ENCODE measurements at regions not wholly inside any gene's neighbourhood (a gene's known extent, or its start where the extent isn't known, plus 50 kb on each side); places are given as distances from the start of the nearest gene placed in this dataset.

DNA sequence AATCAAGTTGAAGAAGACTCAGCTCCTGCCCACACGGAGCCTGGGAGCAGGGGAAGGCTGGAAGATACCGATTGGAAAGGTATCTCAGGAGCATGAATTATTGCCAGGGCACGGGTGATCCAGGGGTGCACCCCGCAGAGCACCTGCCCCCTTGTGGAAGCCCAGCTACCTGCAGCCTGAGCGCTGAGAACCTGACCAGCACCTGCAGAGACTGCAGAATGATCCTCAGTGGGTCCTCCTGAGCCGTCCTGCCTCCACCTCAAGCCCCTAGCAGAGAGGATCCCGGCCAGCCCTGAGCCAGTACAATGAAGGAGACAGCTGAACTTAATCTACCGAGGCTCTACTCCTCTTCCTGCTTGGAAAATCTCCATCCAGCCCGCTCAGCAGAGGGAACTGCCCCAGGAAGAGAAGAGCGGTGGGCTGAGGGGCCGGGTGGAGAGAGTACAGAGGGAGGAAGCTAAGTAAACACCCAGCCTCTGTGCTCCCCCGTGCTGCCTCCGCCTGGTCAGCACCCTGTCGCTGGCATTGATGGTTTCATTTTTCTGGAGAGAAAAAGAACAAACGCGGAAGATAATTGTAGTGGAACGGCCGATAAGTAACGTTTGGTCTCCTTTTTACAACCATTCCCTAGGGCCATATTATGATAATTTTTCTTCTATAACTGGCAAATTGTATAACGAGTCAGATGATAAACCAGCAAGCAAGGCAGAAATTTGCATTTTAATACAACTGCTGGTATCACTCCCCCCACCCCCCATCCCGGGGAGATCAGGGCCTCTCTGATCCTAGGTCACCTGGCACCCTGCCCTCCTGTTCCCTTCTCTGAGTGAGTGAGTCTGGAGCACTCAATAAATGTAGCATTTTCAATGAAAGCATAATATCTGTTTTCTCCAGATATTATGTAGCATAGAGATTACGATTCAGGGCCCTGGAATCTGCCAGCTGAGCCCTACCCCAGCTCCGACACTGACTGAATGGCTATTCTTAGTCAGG, 204.5 kb upstream of the RPL38 start:
- WGBS, 10 experiments, result 0 to 83% (median 36%) methylated on average over 1 to 11 of the region's 23 CpGs
- ATAC-seq (replicated peaks in 6 of 8), result peak; percentile 76 to 92 (median 88)
- H3K4me1 ChIP-seq (replicated peaks in 1 of 2), result peaks cover 21 to 23% of the 10 kb centered on the region in 2 donors
- no peak overlapping the region for H3K4me3 ChIP-seq
- in situ Hi-C loops (cut with MboI; ENCODE audit: low pct_unique_long_range_greater_than_20kb in 2 of 9, low sequenced_read_pairs in 9 of 9, unreplicated experiment in 9 of 9), result loop anchor here in 1 of 9 experiments (25.0 kb wide), 1 partner anchor 562 kb away; no protein-coding TSS in a partner anchor
- peak overlapping the region in 1 of 2 donors; percentile 20 for H3K27ac ChIP-seq

DNA sequence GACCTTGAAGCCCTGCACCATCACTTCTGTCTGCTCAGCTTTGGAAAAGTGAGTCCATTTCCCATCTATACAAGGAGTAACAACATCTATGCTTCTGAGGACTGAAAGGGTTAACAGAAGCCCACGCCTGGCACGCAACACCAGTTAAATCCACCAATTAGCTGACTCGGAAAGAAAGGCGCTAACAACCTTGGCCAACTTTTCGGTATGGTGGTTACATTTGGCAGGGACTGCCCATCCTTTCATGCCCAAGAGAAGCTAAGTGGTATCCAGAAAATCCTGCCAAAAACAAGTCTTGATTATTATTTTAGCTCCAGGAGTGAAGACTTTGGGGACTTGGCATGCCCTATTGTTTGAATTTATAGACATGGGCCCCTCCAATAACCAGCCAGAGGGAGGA, 202.3 kb upstream of the RPL38 start:
- WGBS, 10 experiments, result 0 to 90% (median 65%) methylated on average over 1 to 3 of the region's 5 CpGs; no CpG with 5 or more reads in 4 of the 10 experiments
- no peak for ATAC-seq (replicated peaks in 6 of 8)
- in situ Hi-C loops (cut with MboI; ENCODE audit: low pct_unique_long_range_greater_than_20kb in 2 of 9, low sequenced_read_pairs in 9 of 9, unreplicated experiment in 9 of 9), result no loop called here
- peaks cover 27% of the 10 kb centered on the region in 2 donors for H3K4me1 ChIP-seq (replicated peaks in 1 of 2)
- no peak overlapping the region for H3K27ac ChIP-seq
- H3K4me3 ChIP-seq, result no peak overlapping the region

DNA sequence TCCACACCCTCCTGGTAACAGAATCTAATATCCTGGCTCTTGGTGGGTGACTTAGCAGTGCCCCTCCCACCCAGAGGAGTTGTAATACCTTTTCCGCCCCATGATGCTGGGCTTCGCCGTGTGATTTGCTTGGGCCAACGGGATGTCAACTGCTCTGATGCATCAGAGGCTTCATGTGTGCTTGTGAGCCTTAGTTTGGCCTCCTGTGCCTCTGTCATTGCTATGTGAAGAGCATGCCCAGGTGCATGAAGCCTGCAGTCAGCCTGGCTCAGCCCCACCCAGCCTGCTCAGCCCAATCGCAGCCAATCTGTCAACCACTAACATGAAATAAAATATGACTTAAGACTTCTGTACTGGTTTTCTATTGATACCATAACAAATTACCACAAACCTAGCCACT, 201.2 kb upstream of the RPL38 start:
- WGBS, 10 experiments, result 35 to 100% (median 85%) methylated on average over 1 to 5 of the region's 5 CpGs; no CpG with 5 or more reads in 6 of the 10 experiments
- in situ Hi-C loops (cut with MboI; ENCODE audit: low pct_unique_long_range_greater_than_20kb in 2 of 9, low sequenced_read_pairs in 9 of 9, unreplicated experiment in 9 of 9), result no loop called here
- no peak overlapping the region for H3K4me3 ChIP-seq
- ATAC-seq (replicated peaks in 6 of 8), result no peak
- H3K27ac ChIP-seq, result no peak overlapping the region
- H3K4me1 ChIP-seq (replicated peaks in 1 of 2), result peaks cover 27% of the 10 kb centered on the region in 2 donors

DNA sequence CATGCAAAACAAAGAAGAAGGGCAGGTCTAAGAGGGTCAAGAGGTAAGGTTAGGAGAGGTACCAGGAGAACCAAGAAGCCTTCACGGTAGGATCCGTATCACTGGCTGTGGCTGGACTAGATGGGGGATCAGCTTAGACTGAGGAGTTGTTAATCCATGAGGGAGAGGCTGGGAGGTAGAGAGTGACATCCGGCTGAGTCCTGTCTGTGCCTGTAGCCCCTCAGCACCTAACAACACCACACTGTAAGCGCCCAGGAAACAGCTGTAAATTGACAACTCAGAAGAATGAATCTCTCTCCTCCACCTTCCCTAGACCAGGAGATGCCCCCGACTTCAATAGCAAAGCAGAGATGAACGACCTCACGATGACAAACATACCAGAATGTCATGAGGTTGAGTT, 199.4 kb upstream of the RPL38 start:
- peaks cover 25 to 29% of the 10 kb centered on the region in 2 donors for H3K4me1 ChIP-seq (replicated peaks in 1 of 2)
- 26 to 92% (median 50%) methylated on average over 1 to 7 of the region's 7 CpGs; no CpG with 5 or more reads in 4 of the 10 experiments for WGBS, 10 experiments
- peak overlapping the region in 1 of 2 donors; percentile 23 for H3K27ac ChIP-seq
- H3K4me3 ChIP-seq, result no peak overlapping the region
- peak in 5 of 8 experiments; percentile 49 to 77 (median 67) for ATAC-seq (replicated peaks in 6 of 8)
- in situ Hi-C loops (cut with MboI; ENCODE audit: low pct_unique_long_range_greater_than_20kb in 2 of 9, low sequenced_read_pairs in 9 of 9, unreplicated experiment in 9 of 9), result no loop called here

DNA sequence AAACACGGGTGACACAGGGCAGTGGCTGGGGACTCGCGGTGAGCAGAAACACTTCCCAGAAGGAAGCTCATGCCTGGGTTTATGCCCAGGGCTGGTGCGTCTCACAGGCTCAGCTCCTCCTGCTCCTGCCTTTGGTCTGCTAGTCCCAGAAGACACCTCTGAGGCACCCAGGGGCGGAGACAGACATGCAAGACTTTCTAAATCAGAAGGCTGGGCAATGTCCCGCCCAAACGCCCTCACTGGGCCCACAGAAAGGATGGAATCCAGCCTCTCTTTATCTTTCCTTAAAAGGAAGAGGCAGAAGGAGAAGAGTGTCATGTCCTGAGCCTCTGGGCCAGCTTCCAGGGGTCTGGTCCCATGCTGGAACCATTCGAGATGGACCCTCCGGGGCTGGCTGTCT, 197.7 kb upstream of the RPL38 start:
- peaks cover 26 to 29% of the 10 kb centered on the region in 2 donors for H3K4me1 ChIP-seq (replicated peaks in 1 of 2)
- ATAC-seq (replicated peaks in 6 of 8), result peak in 1 of 8 experiments; percentile 24
- no peak overlapping the region for H3K4me3 ChIP-seq
- no peak overlapping the region for H3K27ac ChIP-seq
- in situ Hi-C loops (cut with MboI; ENCODE audit: low pct_unique_long_range_greater_than_20kb in 2 of 9, low sequenced_read_pairs in 9 of 9, unreplicated experiment in 9 of 9), result no loop called here
- 20 to 92% (median 47%) methylated on average over 1 to 7 of the region's 9 CpGs; no CpG with 5 or more reads in 4 of the 10 experiments for WGBS, 10 experiments

DNA sequence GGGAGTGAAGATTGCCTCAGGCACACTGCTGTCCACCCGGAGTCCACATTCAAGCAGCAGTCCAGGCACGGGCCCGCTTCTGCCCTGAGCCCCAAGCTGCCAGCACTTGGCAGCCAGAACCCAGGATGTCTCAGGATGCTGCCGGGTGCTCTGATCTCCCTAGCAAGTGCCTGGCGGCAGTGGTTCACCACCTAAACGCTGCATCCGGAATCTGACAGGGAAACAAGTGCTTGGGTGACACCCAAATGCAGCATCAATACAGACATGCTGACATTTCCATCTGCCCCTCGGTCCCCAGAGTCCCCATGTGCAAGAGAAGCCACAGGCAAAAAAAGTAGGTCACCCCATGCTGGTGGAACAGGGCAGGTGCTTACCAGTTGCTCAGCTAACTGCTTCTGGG, 197.1 kb upstream of the RPL38 start:
- Histone ChIP-seq H3K27ac (no peak overlapping the region), H3K4me3 (no peak overlapping the region), H3K4me1 (replicated peaks in 1 of 2) (peaks cover 26 to 30% of the 10 kb centered on the region in 2 donors)
- in situ Hi-C loops (cut with MboI; ENCODE audit: low pct_unique_long_range_greater_than_20kb in 2 of 9, low sequenced_read_pairs in 9 of 9, unreplicated experiment in 9 of 9), result no loop called here
- ATAC-seq (replicated peaks in 6 of 8), result no peak
- 18 to 100% (median 65%) methylated on average over 1 to 5 of the region's 8 CpGs; no CpG with 5 or more reads in 5 of the 10 experiments for WGBS, 10 experiments

DNA sequence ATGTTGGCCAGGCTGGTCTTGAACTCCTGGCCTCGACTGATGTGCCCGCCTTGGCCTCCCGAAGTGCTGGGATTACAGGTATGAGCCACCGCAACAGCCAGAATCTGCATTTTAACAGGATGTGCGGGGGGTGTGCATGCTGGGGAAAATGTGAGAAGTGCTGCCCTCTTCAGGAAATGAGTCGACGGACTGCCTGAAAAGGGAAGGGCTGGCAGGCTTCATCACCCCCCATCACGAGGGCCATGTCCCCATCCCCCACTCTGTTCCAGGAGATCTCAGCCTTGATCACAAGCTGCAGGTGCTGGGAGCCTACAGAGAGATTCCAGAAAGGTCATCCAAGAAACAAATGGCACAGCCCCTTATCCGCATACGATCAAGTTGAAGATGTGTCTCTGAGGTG, 195.3 kb upstream of the RPL38 start:
- peaks cover 38 to 43% of the 10 kb centered on the region in 2 donors for H3K4me1 ChIP-seq (replicated peaks in 1 of 2)
- H3K4me3 ChIP-seq, result no peak overlapping the region
- ATAC-seq (replicated peaks in 6 of 8), result peak in 4 of 8 experiments; percentile 7 to 44 (median 8)
- 20 to 90% (median 48%) methylated on average over 1 to 4 of the region's 10 CpGs; no CpG with 5 or more reads in 6 of the 10 experiments for WGBS, 10 experiments
- in situ Hi-C loops (cut with MboI; ENCODE audit: low pct_unique_long_range_greater_than_20kb in 2 of 9, low sequenced_read_pairs in 9 of 9, unreplicated experiment in 9 of 9), result no loop called here
- no peak overlapping the region for H3K27ac ChIP-seq

DNA sequence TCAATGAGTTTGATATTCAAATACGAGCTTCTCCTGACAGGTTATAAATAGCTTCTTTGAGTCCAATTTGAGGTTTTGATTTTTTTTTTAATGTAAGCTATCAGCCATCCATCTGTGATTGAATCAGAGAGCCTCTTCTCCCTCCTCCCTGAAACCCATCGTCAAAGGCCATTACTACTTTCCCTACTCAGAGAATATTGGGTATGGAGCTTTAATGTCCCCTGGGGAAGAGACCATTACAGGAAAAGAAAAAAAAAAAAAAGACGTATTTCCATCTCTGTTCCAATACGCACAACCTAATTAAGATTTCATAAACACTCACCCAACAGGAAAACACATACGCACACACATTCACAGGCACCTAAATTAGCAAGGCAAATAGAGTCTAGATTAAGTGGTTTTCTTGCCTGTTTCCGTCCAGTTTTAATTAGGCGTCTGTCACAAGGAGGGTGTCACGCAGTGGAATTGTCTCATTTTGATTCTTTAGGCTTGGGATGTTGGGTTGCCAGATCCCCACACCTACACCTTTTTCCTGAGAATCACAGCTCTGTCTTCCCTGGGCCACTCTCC, 194.3 kb upstream of the RPL38 start:
- Histone ChIP-seq H3K4me3 (no peak overlapping the region), H3K4me1 (replicated peaks in 1 of 2) (peaks cover 33 to 37% of the 10 kb centered on the region in 2 donors), H3K27ac (no peak overlapping the region)
- WGBS, 10 experiments, result 20 to 80% (median 45%) methylated on average over 1 to 8 of the region's 8 CpGs
- ATAC-seq (replicated peaks in 6 of 8), result peak in 4 of 8 experiments; percentile 28 to 65 (median 38)
- in situ Hi-C loops (cut with MboI; ENCODE audit: low pct_unique_long_range_greater_than_20kb in 2 of 9, low sequenced_read_pairs in 9 of 9, unreplicated experiment in 9 of 9), result no loop called here

DNA sequence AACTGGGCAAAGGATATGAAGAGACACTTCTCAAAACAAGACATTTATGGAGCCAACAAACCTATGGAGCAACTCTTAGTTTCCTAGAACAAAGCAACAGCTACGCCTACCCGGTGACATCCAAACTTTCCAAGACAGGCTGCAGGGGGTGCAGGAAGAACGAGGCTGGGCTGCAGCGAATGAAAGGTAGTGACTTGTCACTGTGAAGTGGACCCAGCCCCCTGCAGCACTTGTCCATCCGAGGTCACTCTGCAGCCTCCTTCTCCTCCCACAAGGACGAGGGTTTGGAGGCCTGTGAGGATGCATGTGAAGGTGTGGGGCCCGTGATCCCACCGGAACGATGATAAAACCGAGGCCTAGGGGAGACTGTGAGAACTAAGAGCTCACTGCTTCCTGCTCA, 192.6 kb upstream of the RPL38 start:
- H3K4me1 ChIP-seq (replicated peaks in 1 of 2), result peaks cover 27 to 38% of the 10 kb centered on the region in 2 donors
- no peak overlapping the region for H3K4me3 ChIP-seq
- no peak overlapping the region for H3K27ac ChIP-seq
- ATAC-seq (replicated peaks in 6 of 8), result no peak
- in situ Hi-C loops (cut with MboI; ENCODE audit: low pct_unique_long_range_greater_than_20kb in 2 of 9, low sequenced_read_pairs in 9 of 9, unreplicated experiment in 9 of 9), result no loop called here
- 25 to 100% (median 66%) methylated on average over 1 to 9 of the region's 10 CpGs; no CpG with 5 or more reads in 3 of the 10 experiments for WGBS, 10 experiments

DNA sequence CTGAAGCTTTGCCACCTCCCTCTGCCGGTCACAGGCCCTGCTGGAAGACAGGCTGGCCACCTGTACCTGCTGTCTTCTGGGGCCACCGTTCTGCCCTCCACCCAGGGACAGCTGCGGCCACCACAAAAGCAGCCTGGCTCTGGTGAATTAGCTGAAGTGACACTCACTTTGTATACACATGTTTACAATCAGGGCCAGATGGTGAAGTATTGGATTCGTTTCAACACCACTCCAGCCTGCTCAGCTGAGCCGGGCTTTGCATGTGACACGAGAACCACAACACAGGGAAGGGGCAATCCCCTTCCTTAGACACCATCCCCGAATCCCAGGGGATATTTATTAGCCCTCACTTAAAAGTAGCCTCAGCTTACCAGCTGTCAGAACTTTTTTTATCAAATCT, 191.5 kb upstream of the RPL38 start:
- H3K4me1 ChIP-seq (replicated peaks in 1 of 2), result peaks cover 38 to 45% of the 10 kb centered on the region in 2 donors
- ATAC-seq (replicated peaks in 6 of 8), result peak; percentile 57 to 79 (median 66)
- peak overlapping the region in 1 of 2 donors; percentile 8 for H3K27ac ChIP-seq
- no peak overlapping the region for H3K4me3 ChIP-seq
- in situ Hi-C loops (cut with MboI; ENCODE audit: low pct_unique_long_range_greater_than_20kb in 2 of 9, low sequenced_read_pairs in 9 of 9, unreplicated experiment in 9 of 9), result no loop called here
- WGBS, 10 experiments, result 0 to 55% (median 6%) methylated on average over 1 to 5 of the region's 7 CpGs; no CpG with 5 or more reads in 3 of the 10 experiments

DNA sequence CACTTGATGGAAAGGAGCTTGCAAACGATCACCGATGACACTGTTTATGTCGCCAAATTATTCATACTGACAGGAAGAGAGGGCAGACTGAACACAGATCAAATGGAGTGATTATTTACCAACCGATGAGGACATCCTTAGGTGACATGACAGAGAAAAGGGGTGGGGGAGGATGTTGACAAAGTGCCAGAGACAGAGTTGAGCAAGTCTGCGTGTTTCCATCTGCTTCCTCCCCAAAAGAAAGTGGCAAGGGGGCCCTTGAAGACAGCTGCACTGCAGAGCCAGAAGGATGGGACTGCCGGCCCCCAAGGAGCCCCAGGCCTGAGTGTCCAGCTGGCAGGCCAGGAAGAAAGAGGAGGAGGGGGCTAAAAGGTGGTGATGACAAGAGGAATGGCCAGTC, 191.0 kb upstream of the RPL38 start:
- Histone ChIP-seq H3K4me1 (replicated peaks in 1 of 2) (peaks cover 39 to 44% of the 10 kb centered on the region in 2 donors), H3K27ac (no peak overlapping the region), H3K4me3 (no peak overlapping the region)
- peak in 2 of 8 experiments; percentile 16 to 37 for ATAC-seq (replicated peaks in 6 of 8)
- in situ Hi-C loops (cut with MboI; ENCODE audit: low pct_unique_long_range_greater_than_20kb in 2 of 9, low sequenced_read_pairs in 9 of 9, unreplicated experiment in 9 of 9), result no loop called here
- 0 to 58% (median 32%) methylated on average over 1 to 6 of the region's 6 CpGs for WGBS, 10 experiments

DNA sequence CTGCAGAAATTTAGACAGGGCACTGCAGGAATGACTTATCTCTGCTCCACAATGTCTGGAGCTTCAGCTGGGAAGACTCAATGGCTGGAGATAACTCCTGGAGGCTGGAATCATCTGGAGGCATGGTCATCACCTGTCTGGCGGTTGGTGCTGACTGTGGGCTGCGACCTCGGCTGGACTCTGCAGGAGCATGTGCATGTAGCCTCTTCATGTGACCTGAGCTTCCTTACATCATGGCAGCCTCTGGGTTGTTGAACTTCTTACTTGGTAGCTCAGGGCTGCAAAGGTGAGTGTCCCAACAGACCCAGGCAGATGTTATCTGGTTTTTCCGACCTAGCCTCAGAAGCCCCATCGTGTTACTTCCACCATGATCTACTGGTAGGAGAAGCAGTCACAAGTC, 188.2 kb upstream of the RPL38 start:
- ATAC-seq (replicated peaks in 6 of 8), result no peak
- in situ Hi-C loops (cut with MboI; ENCODE audit: low pct_unique_long_range_greater_than_20kb in 2 of 9, low sequenced_read_pairs in 9 of 9, unreplicated experiment in 9 of 9), result no loop called here
- WGBS, 10 experiments, result 4 to 100% (median 79%) methylated on average over 1 to 4 of the region's 5 CpGs; no CpG with 5 or more reads in 4 of the 10 experiments
- Histone ChIP-seq H3K4me3 (no peak overlapping the region), H3K27ac (no peak overlapping the region), H3K4me1 (replicated peaks in 1 of 2) (peaks cover 23 to 26% of the 10 kb centered on the region in 2 donors)

DNA sequence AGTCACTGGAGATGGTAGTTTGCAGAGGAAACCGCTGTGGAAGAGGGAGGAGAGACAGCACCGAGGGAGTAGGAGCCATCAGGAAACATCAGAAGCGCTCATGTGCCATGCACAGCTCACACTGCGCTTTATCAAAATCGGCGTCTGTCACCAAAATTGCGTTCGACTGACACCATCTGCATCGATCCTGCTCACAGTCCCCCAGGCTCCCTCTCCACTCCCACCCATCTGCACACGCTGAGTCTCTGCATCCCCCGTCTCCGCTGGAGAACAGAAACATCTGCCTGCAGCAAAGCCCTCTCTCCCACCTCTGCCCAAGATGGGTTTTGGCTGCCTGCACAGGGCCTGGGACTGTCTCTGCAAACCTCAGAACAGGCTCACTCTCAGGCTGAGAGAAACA, 187.5 kb upstream of the RPL38 start:
- ATAC-seq (replicated peaks in 6 of 8), result peak in 4 of 8 experiments; percentile 22 to 26 (median 22)
- H3K27ac ChIP-seq, result no peak overlapping the region
- in situ Hi-C loops (cut with MboI; ENCODE audit: low pct_unique_long_range_greater_than_20kb in 2 of 9, low sequenced_read_pairs in 9 of 9, unreplicated experiment in 9 of 9), result no loop called here
- no peak overlapping the region for H3K4me3 ChIP-seq
- WGBS, 10 experiments, result 0 to 100% (median 66%) methylated on average over 1 to 6 of the region's 12 CpGs; no CpG with 5 or more reads in 6 of the 10 experiments
- peaks cover 23 to 26% of the 10 kb centered on the region in 2 donors for H3K4me1 ChIP-seq (replicated peaks in 1 of 2)

Data from motor neuron (in vitro differentiated cells).